ENCODE measurements at regions not wholly inside any gene's neighbourhood (a gene's known extent, or its start where the extent isn't known, plus 50 kb on each side); places are given as distances from the start of the nearest gene placed in this dataset.
"Not testable (repeated sequence)": the region's sequence is repeated elsewhere in the genome, so short reads cannot be mapped to it uniquely, and the experiment has no call there.

DNA sequence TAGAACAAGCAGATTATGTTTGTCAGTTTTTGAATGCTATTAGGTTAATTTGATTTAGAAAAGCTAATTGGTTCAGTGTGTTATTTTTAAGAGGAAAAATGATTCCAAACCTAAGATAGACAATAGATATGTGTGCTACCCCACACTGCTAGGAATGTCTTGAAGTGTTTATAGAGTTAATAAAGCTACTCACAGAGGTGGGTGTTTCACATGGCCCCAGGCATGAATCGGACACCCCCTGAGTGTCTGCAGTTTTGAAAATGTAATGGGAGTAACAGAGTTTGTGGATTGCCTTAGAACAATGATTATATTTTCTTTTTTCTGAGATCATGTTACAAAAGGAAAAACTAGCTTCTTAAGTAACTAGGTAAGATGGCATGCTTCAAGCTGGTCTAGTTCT, 348.3 kb downstream of the ADCYAP1 start:
- no peak for DNase-seq (ENCODE audit: insufficient read length, low spot score)

DNA sequence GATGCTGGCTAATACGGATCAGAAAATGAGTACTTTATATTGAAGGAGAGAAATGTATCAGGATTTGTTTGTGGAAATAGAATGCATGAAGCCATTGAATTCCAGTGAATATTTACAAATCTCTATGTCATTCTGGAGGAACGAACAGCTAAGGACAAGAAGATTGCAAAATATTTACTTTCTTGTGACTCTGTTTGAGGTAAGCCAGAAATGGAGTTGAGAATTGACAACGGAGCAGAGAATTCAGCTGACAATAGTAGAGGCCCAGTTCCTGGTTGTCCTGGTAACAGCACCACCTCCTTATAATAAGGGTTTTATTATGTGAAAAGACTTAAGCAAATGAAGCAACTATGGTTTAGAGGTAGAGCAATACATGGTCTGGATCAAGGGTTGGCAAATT, 349.2 kb downstream of the ADCYAP1 start:
- FAIRE-seq (no peak), DNase-seq (ENCODE audit: insufficient read length, low spot score) (no peak)

More for the DNA sequence above, 348.3 kb downstream of the ADCYAP1 start:
- no peak for FAIRE-seq

DNA sequence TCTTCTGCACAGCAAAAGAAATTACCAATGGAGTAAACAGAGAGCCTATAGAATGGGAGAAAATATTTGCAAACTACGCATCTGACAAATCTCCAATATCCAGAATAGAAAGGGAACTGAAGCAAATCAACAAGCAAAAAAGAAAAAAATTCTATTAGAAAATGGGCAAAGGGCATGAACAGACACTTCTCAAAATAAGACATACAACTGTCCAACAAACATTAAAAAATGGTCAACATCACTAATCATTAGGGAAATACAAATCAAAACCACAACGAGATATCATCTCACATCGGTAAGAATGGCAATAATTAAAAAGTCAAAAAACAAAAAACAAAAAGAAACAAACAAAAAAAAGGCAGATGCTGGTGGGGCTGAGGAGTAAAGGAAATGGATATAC, 356.4 kb downstream of the ADCYAP1 start:
- no peak for FAIRE-seq
- no peak for DNase-seq (ENCODE audit: insufficient read length, low spot score)

DNA sequence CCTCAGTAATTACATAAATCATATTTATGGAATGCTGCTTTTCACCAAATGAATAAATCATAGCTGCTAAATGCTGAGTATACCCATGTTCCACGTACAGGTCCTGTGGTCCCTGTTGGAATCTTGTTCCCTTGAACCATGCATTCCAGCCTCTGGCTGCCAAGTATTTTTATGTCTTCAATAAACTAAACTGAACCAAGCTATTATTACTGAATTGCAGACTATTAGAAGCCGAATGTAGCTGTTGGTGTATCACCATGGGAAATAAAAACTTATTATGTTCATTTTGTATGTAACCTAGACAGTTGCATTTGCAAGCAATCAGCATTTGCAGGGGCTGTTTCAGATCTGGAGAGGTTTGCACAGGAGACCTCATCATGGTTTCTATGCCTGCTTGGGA, 362.4 kb downstream of the ADCYAP1 start:
- DNase-seq (ENCODE audit: insufficient read length, low spot score) (no peak), FAIRE-seq (no peak)

DNA sequence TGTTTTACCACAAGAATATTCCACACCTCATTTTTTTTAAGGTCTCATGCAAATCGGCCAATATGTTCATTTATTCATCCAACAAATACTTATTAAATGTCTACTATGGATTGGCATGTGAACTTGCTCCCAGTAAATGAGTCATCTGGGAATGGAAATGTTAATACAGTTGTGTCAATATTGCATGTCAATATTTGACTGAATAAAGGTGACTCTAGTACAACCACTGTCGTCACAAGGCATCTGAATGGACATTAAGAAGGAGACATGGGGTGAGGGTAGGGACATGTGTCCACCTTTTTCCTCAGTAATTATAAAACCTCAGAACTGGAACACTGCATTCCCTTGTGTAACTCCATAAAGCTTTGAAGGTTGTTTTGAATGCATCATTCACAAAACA, 365.4 kb downstream of the ADCYAP1 start:
- FAIRE-seq, result no peak
- DNase-seq (ENCODE audit: insufficient read length, low spot score), result no peak

DNA sequence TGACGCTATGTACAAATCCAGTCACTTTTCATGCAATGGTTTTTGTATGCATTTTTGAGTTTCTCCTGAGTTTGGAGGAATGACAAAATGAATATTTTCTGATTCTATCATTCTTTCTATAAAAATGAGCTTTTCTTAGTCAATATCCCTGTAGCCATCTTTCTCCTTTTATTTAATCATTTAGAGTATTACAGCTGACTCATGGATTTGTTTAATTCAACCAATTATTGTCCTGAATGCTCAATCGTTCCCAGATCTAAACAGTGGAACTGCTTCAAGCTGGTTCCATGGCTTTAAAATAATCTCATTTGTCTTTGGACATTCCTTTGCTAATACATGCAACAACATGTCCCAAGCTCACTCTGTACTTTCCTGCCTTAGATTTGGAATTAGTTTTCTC, 368.8 kb downstream of the ADCYAP1 start:
- DNase-seq (ENCODE audit: insufficient read length, low spot score), result no peak
- no peak for FAIRE-seq

DNA sequence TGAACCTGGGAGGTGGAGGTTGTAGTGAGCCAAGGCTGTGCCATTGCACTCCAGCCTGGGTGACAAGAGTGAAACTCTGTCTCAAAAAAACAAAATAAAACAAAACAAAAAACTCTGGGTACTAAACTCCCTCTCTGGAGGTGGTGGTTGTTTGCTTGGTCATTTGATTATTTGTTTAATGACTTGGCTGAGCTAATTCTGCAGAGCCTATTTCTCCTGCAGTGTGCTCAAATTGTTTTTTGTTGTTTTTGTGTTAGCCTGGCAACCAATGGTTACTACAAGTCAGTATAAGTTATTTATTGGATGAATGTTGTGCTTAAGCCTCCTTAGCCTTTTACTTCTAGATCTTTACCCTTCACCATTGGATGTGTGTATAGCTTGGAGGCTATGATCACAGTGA, 387.5 kb downstream of the ADCYAP1 start:
- no peak for FAIRE-seq
- DNase-seq (ENCODE audit: insufficient read length, low spot score), result no peak

DNA sequence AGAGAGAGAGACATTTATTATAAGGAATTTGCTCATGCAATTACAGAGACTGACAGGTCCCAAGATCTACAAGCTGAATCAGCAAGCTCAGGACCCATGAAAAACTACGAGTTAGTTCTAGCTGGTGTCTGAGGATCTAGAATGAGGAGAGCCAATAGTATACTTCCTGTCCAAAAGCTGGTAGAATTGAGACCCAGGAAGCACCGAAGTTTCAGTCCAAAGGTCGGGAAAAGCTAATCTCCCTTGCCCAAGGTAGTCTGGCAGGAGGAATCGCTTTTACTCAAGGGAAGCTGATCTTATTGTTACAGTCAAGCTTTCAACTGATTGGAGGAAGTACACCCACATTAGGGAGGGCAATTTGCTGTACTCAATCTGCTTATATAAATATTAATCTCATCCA, 389.6 kb downstream of the ADCYAP1 start:
- FAIRE-seq, result no peak

DNA sequence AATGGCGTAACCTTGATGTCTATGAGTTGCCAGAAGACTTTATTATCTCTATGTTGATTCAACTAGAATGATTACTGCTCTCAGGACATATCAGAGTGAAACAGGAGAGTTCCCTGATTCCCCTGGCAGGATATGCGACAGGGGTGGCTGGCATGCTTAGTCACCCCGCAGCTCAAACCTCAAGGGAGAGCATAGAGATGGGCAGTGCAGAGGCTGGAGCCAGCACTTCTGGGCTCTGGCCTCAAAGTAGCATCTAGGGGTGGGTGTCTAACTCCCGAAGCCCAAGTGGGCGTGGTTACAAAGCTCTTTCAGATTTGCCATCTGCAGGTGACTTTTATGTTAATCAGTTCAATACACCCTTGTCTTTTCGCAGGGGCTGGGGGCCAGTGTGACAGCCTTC, 391.6 kb downstream of the ADCYAP1 start:
- FAIRE-seq (no peak), DNase-seq (ENCODE audit: insufficient read length, low spot score) (no peak)

More for the DNA sequence above, 389.6 kb downstream of the ADCYAP1 start:
- DNase-seq (ENCODE audit: insufficient read length, low spot score), result no peak

DNA sequence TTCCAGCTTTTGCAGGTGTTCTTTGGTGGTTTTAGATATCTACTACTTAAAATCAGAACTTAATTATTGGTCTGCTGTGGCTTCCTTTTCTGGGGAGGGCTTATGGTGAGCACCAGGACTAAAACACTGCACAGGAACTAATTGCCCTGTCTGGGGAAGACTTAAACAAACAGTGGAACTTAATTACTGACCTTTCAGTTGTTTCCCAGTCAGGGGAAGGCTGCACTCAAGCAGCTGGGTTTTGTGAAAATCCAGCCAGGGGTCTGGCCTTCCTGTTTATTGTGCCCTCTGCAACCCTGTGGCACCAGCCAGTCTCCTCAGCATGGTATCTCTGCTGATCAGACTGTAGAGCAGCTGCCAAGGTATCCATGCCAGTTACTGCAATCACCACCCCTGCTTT, 398.2 kb downstream of the ADCYAP1 start:
- no peak for FAIRE-seq
- no peak for DNase-seq (ENCODE audit: insufficient read length, low spot score)

DNA sequence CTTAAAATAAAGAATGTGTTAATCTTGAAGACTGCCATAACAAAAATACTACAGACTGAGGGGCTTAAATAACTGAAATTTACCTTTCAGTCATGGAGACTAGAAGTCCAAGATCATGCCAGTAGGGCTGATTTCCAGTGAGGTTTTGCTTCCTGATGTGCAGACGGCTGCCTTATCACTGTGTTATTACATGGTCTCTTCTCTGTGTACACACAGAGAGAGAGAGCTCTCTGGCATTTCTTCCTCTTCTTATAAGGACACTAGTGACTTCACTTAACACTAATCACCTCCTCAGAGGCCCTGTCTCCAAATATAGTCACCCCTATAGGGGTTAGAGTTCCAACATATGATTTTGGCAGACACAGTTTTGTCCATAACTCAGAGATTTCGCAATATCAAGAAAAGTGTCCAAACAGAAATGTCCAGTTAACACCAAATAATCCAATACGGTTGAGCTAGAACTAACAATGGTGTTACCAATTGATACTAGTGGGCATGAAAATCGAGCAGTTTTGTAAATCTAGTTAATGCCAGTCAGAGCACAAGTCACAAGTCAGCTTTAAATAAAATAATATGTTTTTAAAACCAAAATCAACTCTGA, 399.8 kb downstream of the ADCYAP1 start:
- FAIRE-seq, result no peak
- DNase-seq (ENCODE audit: insufficient read length, low spot score), result no peak

DNA sequence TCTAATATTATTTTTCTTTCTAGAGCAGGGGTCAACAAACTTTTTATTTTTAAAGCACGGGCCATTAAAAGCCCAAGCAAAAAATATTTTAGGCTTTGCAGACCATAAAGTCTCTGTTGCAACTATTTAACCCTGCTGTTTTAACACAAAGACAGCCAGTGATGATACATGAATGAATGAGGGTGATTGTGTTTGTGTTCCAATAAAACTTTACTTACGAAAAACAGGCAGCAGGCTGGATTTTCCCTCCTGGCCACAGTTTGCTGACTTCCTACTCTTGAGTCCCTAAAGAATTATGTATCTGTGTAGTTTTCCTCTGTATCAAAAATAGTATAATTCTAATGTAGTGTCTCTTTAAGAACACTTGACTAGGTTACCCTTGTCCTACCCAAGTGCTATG, 402.0 kb downstream of the ADCYAP1 start:
- DNase-seq (ENCODE audit: insufficient read length, low spot score) (no peak), FAIRE-seq (no peak)

DNA sequence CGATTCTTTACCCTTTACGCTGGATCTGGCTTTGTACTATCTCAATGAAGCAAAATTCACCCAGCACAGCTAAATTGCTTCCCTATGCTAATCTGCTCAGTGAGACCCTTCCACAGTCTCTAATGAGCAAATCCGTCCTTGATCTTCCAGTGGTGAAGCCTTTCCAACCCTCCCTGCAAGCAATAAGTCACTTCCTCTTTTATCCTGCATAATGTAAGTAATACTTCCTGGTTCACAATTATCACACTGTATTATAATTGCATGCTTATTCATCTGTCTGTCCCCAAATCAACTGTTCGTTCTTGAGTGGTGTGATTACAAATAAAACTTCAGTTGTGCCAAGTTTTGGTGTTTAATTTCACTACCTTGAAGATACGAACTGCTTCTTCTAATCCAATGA, 404.0 kb downstream of the ADCYAP1 start:
- FAIRE-seq (no peak), DNase-seq (ENCODE audit: insufficient read length, low spot score) (no peak)

DNA sequence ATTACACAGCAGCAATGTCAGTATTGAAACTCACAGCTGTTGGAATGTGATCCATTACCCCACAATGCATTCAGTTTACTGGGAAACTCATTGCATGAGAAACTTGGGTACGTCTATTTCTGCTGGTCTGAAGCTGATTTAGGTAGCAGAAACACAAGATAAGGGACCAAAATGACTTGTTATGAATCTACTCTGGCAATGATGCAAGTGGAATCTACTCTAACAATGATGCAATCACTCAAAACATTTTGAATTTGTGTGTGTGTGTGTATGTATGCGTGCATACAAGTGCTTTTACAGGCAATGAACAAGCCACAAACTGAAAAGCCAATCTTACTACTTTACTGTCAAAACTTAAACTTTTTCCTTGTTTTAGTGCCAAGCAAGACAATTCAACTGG, 406.7 kb downstream of the ADCYAP1 start:
- no peak for FAIRE-seq
- DNase-seq (ENCODE audit: insufficient read length, low spot score), result no peak

DNA sequence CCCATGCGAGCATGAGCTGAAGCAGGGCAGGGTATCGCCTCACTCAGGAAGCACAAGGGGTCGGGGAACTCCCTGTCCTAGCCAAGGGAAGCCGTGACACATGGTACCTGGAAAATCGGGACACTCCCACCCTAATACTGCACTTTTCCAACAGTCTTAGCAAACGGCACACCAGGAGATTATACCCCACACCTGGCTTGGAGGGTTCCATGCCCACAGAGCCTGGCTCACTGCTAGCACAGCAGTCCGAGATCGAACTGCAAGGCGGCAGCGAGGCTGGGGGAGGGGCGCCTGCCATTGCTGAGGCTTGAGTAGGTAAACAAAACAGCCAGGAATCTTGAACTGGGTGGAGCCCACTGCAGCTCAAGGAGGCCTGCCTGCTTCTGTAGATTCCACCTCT, 430.7 kb downstream of the ADCYAP1 start:
- FAIRE-seq, result not testable (repeated sequence)

DNA sequence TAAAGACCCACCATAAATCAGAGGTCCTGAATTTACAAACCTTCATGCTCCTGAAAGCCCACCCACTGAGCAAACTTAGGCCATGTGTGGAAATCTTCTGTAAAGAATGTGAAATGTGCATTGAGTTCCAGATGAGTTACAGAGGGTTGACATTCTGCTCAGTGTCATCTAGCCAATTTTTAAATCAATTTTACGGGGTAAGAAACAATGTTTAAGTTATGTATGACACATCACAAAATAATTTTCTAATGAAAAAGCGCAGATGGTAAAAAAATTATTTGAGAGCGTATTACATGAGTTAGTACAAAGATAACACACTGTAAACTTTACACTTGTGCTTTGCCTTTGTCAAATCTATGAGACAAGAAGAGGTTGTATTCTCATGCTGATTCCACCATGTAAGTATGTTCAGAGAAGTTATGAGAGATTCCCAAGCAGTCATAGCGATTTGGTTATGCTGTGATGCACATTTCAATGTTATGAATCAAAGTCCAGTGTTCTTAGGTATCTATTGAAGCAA, 446.3 kb downstream of the ADCYAP1 start:
- no peak for FAIRE-seq
- no peak for DNase-seq (ENCODE audit: insufficient read length, low spot score)

More for the DNA sequence above, 430.7 kb downstream of the ADCYAP1 start:
- DNase-seq (ENCODE audit: insufficient read length, low spot score), result not testable (repeated sequence)

DNA sequence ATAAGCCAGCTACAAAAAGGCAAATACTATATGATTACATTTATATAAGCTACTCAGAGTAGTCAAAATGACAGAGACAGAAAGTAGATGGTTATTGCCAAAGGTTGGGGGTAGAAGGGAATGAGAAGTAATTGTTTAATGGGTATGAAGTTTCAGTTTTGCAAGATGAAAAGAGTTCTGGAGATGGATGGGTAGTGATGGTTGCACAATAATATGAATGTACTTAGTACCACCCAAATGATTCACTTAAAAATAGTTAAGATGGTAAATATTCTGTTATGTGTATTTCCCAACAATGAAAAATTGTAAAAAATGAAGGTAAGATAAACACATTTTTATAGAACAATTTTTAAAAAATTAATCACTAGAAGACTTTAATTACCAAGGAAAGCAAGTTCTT, 448.4 kb downstream of the ADCYAP1 start:
- FAIRE-seq (no peak), DNase-seq (ENCODE audit: insufficient read length, low spot score) (no peak)

DNA sequence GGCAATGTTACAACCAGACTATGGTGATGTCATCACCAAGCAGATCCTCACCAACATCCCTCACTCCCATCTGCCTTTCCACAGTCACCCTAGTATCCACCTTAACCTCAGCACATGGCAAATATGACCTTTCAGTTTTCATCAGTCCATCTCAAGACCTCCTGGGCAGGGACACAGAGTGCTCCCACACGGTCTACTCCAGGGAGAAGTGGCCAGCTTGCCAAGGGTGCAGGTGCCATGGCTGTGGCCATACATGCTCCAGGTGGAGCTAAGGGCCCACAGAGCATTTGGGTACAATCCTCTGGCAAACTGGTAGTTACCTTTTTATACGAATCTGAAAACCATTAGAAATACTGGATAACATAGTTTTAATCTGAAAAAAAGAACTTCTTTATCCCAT, 453.1 kb downstream of the ADCYAP1 start:
- FAIRE-seq (no peak), DNase-seq (ENCODE audit: insufficient read length, low spot score) (no peak)

DNA sequence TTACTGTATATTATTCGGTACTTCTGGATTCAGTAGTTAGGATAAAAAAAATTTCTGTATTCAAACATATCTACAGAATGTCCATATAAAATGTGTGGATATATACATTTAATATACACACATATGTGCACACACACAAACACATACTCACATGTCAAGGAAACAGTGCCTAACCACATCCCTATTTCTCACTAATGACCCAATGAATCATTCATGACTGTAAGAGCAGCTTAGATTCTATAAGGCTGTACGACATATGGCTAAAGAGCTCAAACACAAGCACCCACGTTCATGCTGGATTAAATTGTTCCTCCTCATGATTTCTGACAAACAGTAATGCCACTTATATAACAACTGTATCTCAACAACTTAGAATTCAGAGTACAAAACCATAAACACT, 457.3 kb downstream of the ADCYAP1 start:
- FAIRE-seq (no peak), DNase-seq (ENCODE audit: insufficient read length, low spot score) (no peak)

DNA sequence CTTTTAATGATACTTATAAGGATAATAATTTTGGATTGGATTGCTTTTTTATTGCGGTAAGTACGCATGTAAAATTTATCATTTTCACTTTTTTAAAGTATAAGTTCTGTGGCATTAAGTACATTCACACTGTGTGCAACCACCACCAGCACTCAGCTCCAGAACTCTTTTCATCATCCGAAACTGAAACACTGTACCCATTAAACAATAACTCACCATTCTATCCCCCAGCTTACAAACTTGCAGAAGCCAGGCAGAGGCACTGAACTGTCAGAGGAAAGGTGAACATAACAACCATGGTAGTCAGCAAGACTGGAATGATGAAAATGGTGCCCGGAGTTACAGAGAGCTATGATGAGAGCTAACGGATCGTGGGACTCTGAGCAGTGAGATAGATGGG, 465.9 kb downstream of the ADCYAP1 start:
- no peak for FAIRE-seq
- no peak for DNase-seq (ENCODE audit: insufficient read length, low spot score)

DNA sequence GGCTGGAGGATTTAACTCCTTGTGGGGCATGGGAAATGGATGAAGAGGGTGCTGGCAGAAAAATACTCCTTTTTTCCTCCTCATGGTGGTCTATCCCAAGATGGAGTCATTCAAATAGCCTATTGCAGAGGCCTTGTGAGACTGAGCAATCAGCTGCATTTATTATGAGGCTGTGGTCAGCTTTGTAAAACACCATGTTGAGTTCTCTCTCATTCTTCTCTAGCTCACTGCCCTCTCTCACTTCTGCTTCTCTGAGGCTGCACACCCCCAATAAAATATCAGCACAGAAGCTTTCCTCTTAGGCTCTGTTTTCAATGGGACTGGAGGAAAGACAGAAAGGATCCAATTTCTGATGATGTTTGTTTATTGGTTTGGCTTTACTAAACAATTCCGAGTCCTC, 467.1 kb downstream of the ADCYAP1 start:
- no peak for FAIRE-seq
- DNase-seq (ENCODE audit: insufficient read length, low spot score), result no peak

DNA sequence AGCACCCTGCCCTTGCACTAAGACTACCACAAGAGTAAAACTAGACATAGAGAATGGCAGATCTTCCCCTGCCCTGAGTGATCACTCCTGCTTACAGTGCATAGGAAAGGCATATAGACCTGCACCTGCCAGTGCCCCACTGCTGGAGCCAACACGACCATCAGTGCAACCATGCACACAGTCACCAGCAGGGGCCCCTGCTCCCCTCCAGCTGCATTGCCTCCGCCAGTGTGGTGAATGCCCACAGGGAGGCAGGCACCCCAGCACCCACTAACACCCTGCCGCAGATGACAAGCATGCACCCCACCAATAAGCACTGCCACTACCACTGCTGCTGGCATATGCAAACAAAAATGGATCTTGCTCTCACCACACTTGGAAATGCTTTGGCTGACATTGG, 478.8 kb downstream of the ADCYAP1 start:
- no peak for FAIRE-seq

DNA sequence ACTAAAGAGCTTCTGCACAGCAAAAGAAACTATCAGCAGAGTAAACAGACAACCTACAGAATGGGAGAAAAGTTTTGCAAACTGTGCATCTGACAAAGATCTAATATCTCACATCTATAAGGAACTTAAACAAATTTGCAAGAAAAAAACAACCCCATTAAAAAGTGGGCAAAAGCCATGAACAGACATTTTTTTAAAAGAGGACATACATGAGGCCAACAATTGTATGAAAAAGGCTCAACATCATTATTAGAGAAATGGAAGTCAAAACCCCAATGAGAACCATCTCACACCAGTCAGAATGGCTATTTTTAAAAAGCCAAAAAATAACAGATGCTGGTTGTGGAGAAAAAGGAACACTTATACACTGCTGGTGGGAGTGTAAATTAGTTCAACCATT, 483.8 kb downstream of the ADCYAP1 start:
- FAIRE-seq; DNase-seq (ENCODE audit: insufficient read length, low spot score): not testable (repeated sequence)

More for the DNA sequence above, 478.8 kb downstream of the ADCYAP1 start:
- DNase-seq (ENCODE audit: insufficient read length, low spot score), result no peak
